Osteoblast (primary cell): ENCODE measurements at regions not wholly inside any gene's neighbourhood (a gene's known extent, or its start where the extent isn't known, plus 50 kb on each side); places are given as distances from the start of the nearest gene placed in this dataset.

Experiments
- DNase-seq: peaks from one replicate; pipeline ENCODE4 v3.0.0; 2011; ENCODE audit warnings: low spot score, mixed read lengths; ENCODE audit not compliant: insufficient read length; ENCODE audit errors: missing footprints
- H2AFZ ChIP-seq: 2 replicates; pipeline ENCODE4 v1.6.0; 2011; ENCODE audit warnings: mild to moderate bottlenecking, low read length
- H3K27ac ChIP-seq: 2 replicates; pipeline ENCODE4 v1.5.1; 2011; ENCODE audit warnings: mild to moderate bottlenecking, low read depth, low read length, moderate library complexity
- H3K27me3 ChIP-seq: 2 replicates; pipeline ENCODE4 v1.6.0; 2012; ENCODE audit warnings: mild to moderate bottlenecking, control low read depth, inconsistent platforms, low read length, moderate library complexity; ENCODE audit not compliant: insufficient read depth
- H3K36me3 ChIP-seq: 2 replicates; pipeline ENCODE4 v1.5.1; 2011; ENCODE audit warnings: mild to moderate bottlenecking, low read length, control low read depth, moderate library complexity; ENCODE audit not compliant: insufficient read depth
- H3K4me1 ChIP-seq: 2 replicates; pipeline ENCODE4 v1.5.1; 2011; ENCODE audit warnings: mild to moderate bottlenecking, low read length, control low read depth, moderate library complexity; ENCODE audit not compliant: insufficient read depth
- H3K4me2 ChIP-seq: 2 replicates; pipeline ENCODE4 v1.6.0; 2011; ENCODE audit warnings: mild to moderate bottlenecking, low read length; ENCODE audit not compliant: insufficient read depth
- H3K4me3 ChIP-seq: fragments of 200-600 bp; sonication (generic); 3 replicates; pipeline ENCODE4 v1.5.1; 2012; ENCODE audit warnings: mild to moderate bottlenecking, low read length, inconsistent platforms; ENCODE audit not compliant: insufficient read depth
- H3K79me2 ChIP-seq: 2 replicates; pipeline ENCODE4 v1.6.0; 2012; ENCODE audit warnings: mild to moderate bottlenecking, low read length, control low read depth, inconsistent platforms; ENCODE audit not compliant: insufficient read depth
- H3K9me3 ChIP-seq: 2 replicates; pipeline ENCODE4 v1.5.1; 2011; ENCODE audit warnings: low read depth, low read length, control low read depth
- H4K20me1 ChIP-seq: 2 replicates; pipeline ENCODE4 v1.6.0; 2012; ENCODE audit warnings: mild to moderate bottlenecking, low read length, control low read depth; ENCODE audit not compliant: insufficient read depth
- TF ChIP-seq, protein P1 (sequence below): IDR thresholded peaks from 2 replicates; pipeline ENCODE4 v1.5.1; 2011; ENCODE audit warnings: mild to moderate bottlenecking, low read depth, low read length, moderate library complexity; ENCODE audit errors: extremely low read depth

DNA sequence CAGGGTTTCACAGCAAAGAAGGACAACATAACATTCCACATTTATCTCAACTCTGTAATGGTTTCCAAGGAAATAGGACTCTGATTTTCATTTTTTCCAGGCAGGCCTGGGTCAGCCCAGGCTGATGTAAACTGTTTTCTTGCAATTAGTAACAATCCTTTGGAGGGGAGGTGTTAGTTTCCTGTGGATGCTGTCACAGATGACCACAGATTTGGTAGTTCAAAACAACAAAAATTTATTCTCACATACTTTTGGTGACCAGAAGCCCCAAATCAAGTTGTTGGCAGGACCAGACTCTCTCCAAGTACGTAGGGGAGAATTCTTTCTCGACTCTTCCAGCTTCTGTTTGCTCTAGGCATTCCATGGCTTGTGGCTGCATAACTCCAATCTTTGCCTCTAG is 88.0 kb downstream of the EDEM1 start:
- Histone ChIP-seq H2AFZ (no peak overlapping the region), H3K9me3 (no peaks in the 10 kb centered on the region), H3K27me3 (no peaks in the 10 kb centered on the region), H3K4me1 (no peaks in the 10 kb centered on the region), H3K27ac (no peak overlapping the region), H4K20me1 (no peaks in the 10 kb centered on the region), H3K36me3 (no peaks in the 10 kb centered on the region), H3K4me2 (no peak overlapping the region), H3K79me2 (no peaks in the 10 kb centered on the region), H3K4me3 (no peak overlapping the region)
- TF ChIP-seq, protein P1, sequence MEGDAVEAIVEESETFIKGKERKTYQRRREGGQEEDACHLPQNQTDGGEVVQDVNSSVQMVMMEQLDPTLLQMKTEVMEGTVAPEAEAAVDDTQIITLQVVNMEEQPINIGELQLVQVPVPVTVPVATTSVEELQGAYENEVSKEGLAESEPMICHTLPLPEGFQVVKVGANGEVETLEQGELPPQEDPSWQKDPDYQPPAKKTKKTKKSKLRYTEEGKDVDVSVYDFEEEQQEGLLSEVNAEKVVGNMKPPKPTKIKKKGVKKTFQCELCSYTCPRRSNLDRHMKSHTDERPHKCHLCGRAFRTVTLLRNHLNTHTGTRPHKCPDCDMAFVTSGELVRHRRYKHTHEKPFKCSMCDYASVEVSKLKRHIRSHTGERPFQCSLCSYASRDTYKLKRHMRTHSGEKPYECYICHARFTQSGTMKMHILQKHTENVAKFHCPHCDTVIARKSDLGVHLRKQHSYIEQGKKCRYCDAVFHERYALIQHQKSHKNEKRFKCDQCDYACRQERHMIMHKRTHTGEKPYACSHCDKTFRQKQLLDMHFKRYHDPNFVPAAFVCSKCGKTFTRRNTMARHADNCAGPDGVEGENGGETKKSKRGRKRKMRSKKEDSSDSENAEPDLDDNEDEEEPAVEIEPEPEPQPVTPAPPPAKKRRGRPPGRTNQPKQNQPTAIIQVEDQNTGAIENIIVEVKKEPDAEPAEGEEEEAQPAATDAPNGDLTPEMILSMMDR, result no peak
- no peak for DNase-seq

DNA sequence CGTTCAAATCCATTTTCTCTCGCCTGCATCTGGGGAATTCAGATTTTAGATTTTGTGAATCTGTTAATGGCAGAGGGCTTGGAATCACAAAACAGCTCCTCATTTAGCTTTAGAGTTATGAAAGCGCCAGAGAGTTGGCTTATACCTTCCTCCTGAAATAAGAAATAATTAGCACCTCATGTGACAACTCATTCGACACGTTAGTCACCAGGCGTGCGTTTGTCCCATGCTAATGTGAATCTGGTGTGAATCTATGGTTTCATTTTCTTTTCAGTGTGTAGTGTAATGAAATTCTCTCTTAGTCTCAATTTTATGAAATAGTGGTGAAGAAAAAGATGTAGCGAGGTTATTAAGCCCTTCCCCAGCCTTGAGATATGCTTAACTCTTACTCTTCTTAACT is 89.4 kb downstream of the EDEM1 start:
- Histone ChIP-seq H3K9me3 (no peaks in the 10 kb centered on the region), H2AFZ (no peak overlapping the region), H3K4me3 (no peak overlapping the region), H3K36me3 (no peaks in the 10 kb centered on the region), H3K79me2 (no peaks in the 10 kb centered on the region), H3K4me2 (no peak overlapping the region), H3K27me3 (no peaks in the 10 kb centered on the region), H3K27ac (no peak overlapping the region), H3K4me1 (no peaks in the 10 kb centered on the region), H4K20me1 (no peaks in the 10 kb centered on the region)
- DNase-seq, result no peak
- TF ChIP-seq, protein P1, result no peak

DNA sequence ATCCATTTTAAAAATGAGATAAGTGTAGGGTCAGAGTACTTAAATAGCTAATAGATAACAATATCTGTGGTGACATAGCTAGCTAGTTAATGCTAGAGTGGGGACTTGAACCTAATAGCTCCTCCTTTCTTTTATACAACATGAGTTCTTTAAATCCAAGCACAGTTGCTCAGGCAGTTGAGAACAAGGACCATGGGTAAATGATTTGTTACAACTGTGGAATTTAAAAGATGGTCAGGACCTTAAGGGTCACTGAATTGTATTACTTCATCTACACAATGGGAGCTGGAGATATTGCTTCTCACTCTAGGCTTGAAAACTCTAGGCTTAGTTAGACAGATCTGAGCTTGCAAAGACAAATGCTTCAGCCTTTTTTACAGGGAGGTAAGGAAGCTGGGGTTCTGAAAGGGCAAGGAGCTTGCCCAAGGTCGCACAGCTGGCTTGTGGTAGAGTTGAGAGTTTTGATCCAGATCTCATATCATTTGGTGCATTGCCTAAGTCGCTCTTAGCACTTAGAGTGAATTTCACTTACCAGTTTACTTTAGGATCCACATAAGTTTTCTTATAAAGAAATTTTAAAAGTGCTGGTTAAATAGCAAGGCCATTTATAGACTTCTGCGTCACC is 90.2 kb downstream of the EDEM1 start:
- no peak overlapping the region for H3K4me3 ChIP-seq
- H3K9me3 ChIP-seq, result no peaks in the 10 kb centered on the region
- no peaks in the 10 kb centered on the region for H3K27me3 ChIP-seq
- no peak for DNase-seq
- no peak overlapping the region for H2AFZ ChIP-seq
- TF ChIP-seq, protein P1, result no peak
- H3K4me1 ChIP-seq, result no peaks in the 10 kb centered on the region
- H3K79me2 ChIP-seq, result no peaks in the 10 kb centered on the region
- no peak overlapping the region for H3K27ac ChIP-seq
- H3K4me2 ChIP-seq, result no peak overlapping the region
- H4K20me1 ChIP-seq, result no peaks in the 10 kb centered on the region
- H3K36me3 ChIP-seq, result no peaks in the 10 kb centered on the region

DNA sequence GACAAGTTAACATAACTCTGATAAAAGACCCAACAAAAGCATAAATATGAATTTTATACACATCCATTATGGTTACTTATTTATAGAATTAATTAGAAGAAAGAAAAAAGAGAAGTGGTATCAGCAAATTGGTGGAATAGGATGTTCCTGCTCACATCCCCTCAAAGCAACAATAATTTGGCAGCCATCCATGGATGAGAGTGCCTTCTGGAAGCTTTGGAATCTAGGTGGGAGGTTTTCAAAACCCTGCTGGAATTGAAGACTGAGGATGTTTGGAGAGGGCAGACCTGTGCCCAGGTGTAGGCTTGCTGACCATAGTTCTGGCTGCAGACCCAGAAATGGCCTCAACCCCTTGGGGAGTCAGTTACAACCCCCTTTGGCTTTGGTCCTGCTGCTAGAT is 91.2 kb downstream of the EDEM1 start:
- no peaks in the 10 kb centered on the region for H3K9me3 ChIP-seq
- no peaks in the 10 kb centered on the region for H4K20me1 ChIP-seq
- H3K4me2 ChIP-seq, result no peak overlapping the region
- no peaks in the 10 kb centered on the region for H3K4me1 ChIP-seq
- H3K4me3 ChIP-seq, result no peak overlapping the region
- no peaks in the 10 kb centered on the region for H3K36me3 ChIP-seq
- H3K27ac ChIP-seq, result no peak overlapping the region
- H3K79me2 ChIP-seq, result no peaks in the 10 kb centered on the region
- DNase-seq, result no peak
- no peaks in the 10 kb centered on the region for H3K27me3 ChIP-seq
- TF ChIP-seq, protein P1, result no peak
- no peak overlapping the region for H2AFZ ChIP-seq
